ENCODE measurements at regions not wholly inside any gene's neighbourhood (a gene's known extent, or its start where the extent isn't known, plus 50 kb on each side); places are given as distances from the start of the nearest gene placed in this dataset.

- TF ChIP-seq, protein P1, sequence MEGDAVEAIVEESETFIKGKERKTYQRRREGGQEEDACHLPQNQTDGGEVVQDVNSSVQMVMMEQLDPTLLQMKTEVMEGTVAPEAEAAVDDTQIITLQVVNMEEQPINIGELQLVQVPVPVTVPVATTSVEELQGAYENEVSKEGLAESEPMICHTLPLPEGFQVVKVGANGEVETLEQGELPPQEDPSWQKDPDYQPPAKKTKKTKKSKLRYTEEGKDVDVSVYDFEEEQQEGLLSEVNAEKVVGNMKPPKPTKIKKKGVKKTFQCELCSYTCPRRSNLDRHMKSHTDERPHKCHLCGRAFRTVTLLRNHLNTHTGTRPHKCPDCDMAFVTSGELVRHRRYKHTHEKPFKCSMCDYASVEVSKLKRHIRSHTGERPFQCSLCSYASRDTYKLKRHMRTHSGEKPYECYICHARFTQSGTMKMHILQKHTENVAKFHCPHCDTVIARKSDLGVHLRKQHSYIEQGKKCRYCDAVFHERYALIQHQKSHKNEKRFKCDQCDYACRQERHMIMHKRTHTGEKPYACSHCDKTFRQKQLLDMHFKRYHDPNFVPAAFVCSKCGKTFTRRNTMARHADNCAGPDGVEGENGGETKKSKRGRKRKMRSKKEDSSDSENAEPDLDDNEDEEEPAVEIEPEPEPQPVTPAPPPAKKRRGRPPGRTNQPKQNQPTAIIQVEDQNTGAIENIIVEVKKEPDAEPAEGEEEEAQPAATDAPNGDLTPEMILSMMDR (conservative IDR thresholded peaks at IDR 0.05; ENCODE audit: low read depth, low read length), result no peak
- no peak for TF ChIP-seq EZH2 (IDR thresholded peaks at IDR 0.05; ENCODE audit: borderline replicate concordance, low read depth, low read length, poor library complexity, severe bottlenecking)
Measured at GRCh38 chr6:149166747-149167146, 150.8 kb upstream of the TAB2 start.
